Caco-2 (cell line): ENCODE measurements at regions not wholly inside any gene's neighbourhood (a gene's known extent, or its start where the extent isn't known, plus 50 kb on each side); places are given as distances from the start of the nearest gene placed in this dataset.
"Not testable (repeated sequence)": the region's sequence is repeated elsewhere in the genome, so short reads cannot be mapped to it uniquely, and the experiment has no call there.

Source experiments
- BruUV-seq: library from RNA; stranded (reverse); fragments of 400-500 nt; replicated peaks from 2 replicates; lab custom pipeline; 2021; lab: Mats Ljungman, UMichigan
- CTCF ChIA-PET: fragments of 300-600 bp; sonication (Branson Sonifier 250); formaldehyde crosslinking; loops from one replicate; lab custom pipeline; 2022; ENCODE audit warnings: antibody characterized with exemption; lab: Charles Lee
- POLR2A ChIA-PET: fragments of 300-600 bp; sonication (Branson Sonifier 250); formaldehyde crosslinking; loops from one replicate; lab custom pipeline; 2022; ENCODE audit warnings: antibody characterized with exemption; lab: Charles Lee
- DNase-seq, 2 experiments: peaks; one replicate each; pipeline versions ENCODE4 v3.0.0 to v3.0.0-alpha.2; 2020 to 2022
- H3K27me3 ChIP-seq: replicated peaks from 2 replicates; pipeline ENCODE4 v1.6.0; 2011; ENCODE audit warnings: low read length; ENCODE audit not compliant: control insufficient read depth, insufficient read depth
- H3K36me3 ChIP-seq: 2 replicates; pipeline ENCODE4 v1.5.1; 2011; ENCODE audit warnings: low read length; ENCODE audit not compliant: control insufficient read depth, insufficient read depth
- H3K4me1 ChIP-seq: fragments of 250-450 bp; sonication (Bioruptor Pico); 2 replicates; pipeline ENCODE4 v1.5.1; 2020; ENCODE audit warnings: mild to moderate bottlenecking
- H3K4me3 ChIP-seq: 2 replicates; pipeline ENCODE4 v1.5.1; 2011; ENCODE audit warnings: low read depth, mild to moderate bottlenecking, control low read depth, low read length
- H3K9me3 ChIP-seq: fragments of 250-450 bp; sonication (Bioruptor Pico); 2 replicates; pipeline ENCODE4 v1.5.1; 2020; ENCODE audit warnings: mild to moderate bottlenecking, moderate library complexity
- H3K27ac Mint-ChIP-seq: one replicate; pipeline ENCODE4 v1.8.0; 2022; ENCODE audit warnings: mixed read lengths; ENCODE audit not compliant: unreplicated experiment
- H3K27me3 Mint-ChIP-seq: one replicate; pipeline ENCODE4 v1.8.0; 2022; ENCODE audit warnings: mixed read lengths; ENCODE audit not compliant: insufficient read depth, unreplicated experiment
- H3K36me3 Mint-ChIP-seq: one replicate; pipeline ENCODE4 v1.8.0; 2022; ENCODE audit warnings: mild to moderate bottlenecking, mixed read lengths; ENCODE audit not compliant: insufficient read depth, unreplicated experiment
- H3K4me1 Mint-ChIP-seq: one replicate; pipeline ENCODE4 v1.8.0; 2022; ENCODE audit warnings: low read depth, mixed read lengths; ENCODE audit not compliant: unreplicated experiment
- H3K4me3 Mint-ChIP-seq: one replicate; pipeline ENCODE4 v1.8.0; 2022; ENCODE audit warnings: mild to moderate bottlenecking, moderate library complexity, mixed read lengths; ENCODE audit not compliant: unreplicated experiment
- H3K9me3 Mint-ChIP-seq: one replicate; pipeline ENCODE4 v1.8.0; 2022; ENCODE audit warnings: mixed read lengths; ENCODE audit not compliant: unreplicated experiment
- intact Hi-C: fragments of 100-400 bp; cut with micrococcal nuclease; formaldehyde crosslinking; loops from one replicate; pipeline ENCODE4 v1.10.0; 2022; ENCODE audit not compliant: unreplicated experiment
- TF ChIP-seq, protein P1 (sequence below), 2 experiments: fragments of 200-600 bp in 1 of 2; IDR thresholded peaks; 1 replicate in 1 of 2; 2 replicates in 1 of 2; pipeline versions ENCODE4 v1.5.1 to v1.8.0; 2011 to 2022; ENCODE audit warnings: antibody characterized with exemption in 1 of 2, control low read depth in 1 of 2, inconsistent platforms in 1 of 2, low read depth in 1 of 2, low read length in 1 of 2, mild to moderate bottlenecking in 1 of 2, moderate library complexity in 1 of 2; ENCODE audit not compliant: insufficient read depth in 1 of 2, severe bottlenecking in 1 of 2, unreplicated experiment in 1 of 2

DNA sequence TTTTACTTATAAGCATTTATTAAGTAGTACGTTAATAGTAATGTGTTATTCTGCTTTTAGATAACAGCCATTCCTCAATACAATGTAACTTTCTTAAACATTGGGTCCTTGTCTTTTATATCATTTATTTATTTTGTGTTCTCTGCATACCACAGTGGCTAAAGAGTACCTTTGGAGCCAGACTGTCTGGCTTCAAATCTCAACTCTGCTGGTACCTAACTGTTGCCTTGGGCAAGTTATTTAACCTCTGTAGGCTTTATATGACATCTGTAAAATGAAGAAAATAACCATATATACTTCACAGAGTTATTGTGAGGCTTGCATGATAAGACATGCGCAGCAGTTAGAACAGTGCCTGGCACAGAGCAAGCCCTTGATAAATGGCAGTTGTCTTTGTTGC lies 397.6 kb downstream of the MDFIC start:
- Histone ChIP-seq H3K9me3 (no peaks in the 10 kb centered on the region), H3K36me3 (no peaks in the 10 kb centered on the region), H3K4me1 (no peaks in the 10 kb centered on the region), H3K27me3 (no peaks in the 10 kb centered on the region), H3K4me3 (no peak overlapping the region)
- ChIA-PET CTCF (no interaction called here), POLR2A (no interaction called here)
- no peak overlapping the region for H3K4me3 Mint-ChIP-seq
- no peak overlapping the region for H3K27ac Mint-ChIP-seq
- no TSS peak for BruUV-seq
- intact Hi-C loops: no loop called here
- no peak for DNase-seq
- no peaks in the 10 kb centered on the region for H3K36me3 Mint-ChIP-seq
- no peaks in the 10 kb centered on the region for H3K9me3 Mint-ChIP-seq
- peaks cover 10% of the 10 kb centered on the region for H3K27me3 Mint-ChIP-seq
- H3K4me1 Mint-ChIP-seq: no peaks in the 10 kb centered on the region
- TF ChIP-seq, protein P1, sequence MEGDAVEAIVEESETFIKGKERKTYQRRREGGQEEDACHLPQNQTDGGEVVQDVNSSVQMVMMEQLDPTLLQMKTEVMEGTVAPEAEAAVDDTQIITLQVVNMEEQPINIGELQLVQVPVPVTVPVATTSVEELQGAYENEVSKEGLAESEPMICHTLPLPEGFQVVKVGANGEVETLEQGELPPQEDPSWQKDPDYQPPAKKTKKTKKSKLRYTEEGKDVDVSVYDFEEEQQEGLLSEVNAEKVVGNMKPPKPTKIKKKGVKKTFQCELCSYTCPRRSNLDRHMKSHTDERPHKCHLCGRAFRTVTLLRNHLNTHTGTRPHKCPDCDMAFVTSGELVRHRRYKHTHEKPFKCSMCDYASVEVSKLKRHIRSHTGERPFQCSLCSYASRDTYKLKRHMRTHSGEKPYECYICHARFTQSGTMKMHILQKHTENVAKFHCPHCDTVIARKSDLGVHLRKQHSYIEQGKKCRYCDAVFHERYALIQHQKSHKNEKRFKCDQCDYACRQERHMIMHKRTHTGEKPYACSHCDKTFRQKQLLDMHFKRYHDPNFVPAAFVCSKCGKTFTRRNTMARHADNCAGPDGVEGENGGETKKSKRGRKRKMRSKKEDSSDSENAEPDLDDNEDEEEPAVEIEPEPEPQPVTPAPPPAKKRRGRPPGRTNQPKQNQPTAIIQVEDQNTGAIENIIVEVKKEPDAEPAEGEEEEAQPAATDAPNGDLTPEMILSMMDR (IDR thresholded peaks at IDR 0.05; ENCODE audit: insufficient read depth in 1 of 2, low read depth in 1 of 2, low read length in 1 of 2, severe bottlenecking in 1 of 2, unreplicated experiment in 1 of 2): no peak

DNA sequence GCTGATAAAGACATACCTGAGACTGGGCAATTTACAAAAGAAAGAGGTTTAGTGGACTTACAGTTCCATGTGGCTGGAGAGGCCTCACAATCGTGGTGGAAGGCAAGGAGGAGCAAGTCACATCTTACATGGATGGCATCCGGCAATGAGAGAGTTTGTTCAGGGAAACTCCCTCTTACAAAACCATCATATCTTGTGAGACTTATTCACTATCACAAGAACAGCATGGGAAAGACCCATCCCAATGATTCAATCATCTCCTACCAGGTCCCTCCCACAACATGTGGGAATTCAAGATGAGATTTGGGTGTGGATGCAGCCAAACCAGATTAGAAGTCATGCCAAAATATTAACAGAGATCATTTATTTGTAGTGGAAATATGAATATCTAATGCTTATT lies 388.4 kb downstream of the MDFIC start:
- H3K27me3 ChIP-seq, H3K36me3 ChIP-seq, H3K9me3 ChIP-seq, POLR2A ChIA-PET, H3K4me1 ChIP-seq, H3K27me3 Mint-ChIP-seq, H3K9me3 Mint-ChIP-seq, H3K27ac Mint-ChIP-seq, H3K4me1 Mint-ChIP-seq, DNase-seq, H3K4me3 ChIP-seq, BruUV-seq, CTCF ChIA-PET, H3K36me3 Mint-ChIP-seq, intact Hi-C loops, H3K4me3 Mint-ChIP-seq: not testable (repeated sequence)

DNA sequence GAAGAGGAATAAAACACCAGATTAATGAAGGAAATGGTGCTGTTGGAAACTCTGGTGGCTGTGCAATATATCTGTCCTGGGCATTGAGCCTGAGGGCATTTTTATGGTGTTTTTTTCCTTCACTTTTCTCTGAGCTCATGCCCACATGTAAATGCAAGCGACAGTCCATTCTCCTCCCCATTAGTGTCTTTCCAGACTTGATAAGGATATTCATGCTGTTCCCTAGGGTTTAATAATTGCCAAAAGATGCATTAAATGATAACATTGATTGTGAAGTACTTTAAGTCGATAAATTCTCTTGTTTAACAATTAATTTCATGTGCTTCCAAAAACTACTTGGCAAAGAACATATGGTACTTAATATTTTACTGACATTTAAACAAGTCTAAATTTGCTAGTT lies 384.7 kb downstream of the MDFIC start:
- H3K4me3 ChIP-seq: no peak overlapping the region
- no peaks in the 10 kb centered on the region for H3K4me1 Mint-ChIP-seq
- no peaks in the 10 kb centered on the region for H3K4me1 ChIP-seq
- TF ChIP-seq, protein P1 (IDR thresholded peaks at IDR 0.05; ENCODE audit: insufficient read depth in 1 of 2, low read depth in 1 of 2, low read length in 1 of 2, severe bottlenecking in 1 of 2, unreplicated experiment in 1 of 2): no peak
- H3K36me3 ChIP-seq: no peaks in the 10 kb centered on the region
- H3K4me3 Mint-ChIP-seq: no peak overlapping the region
- H3K9me3 ChIP-seq: no peaks in the 10 kb centered on the region
- no peaks in the 10 kb centered on the region for H3K36me3 Mint-ChIP-seq
- ChIA-PET POLR2A (no interaction called here), CTCF (no interaction called here)
- BruUV-seq: no TSS peak
- H3K9me3 Mint-ChIP-seq: no peaks in the 10 kb centered on the region
- H3K27me3 ChIP-seq: no peaks in the 10 kb centered on the region
- H3K27me3 Mint-ChIP-seq: peaks cover 3% of the 10 kb centered on the region
- DNase-seq: no peak
- no peak overlapping the region for H3K27ac Mint-ChIP-seq
- intact Hi-C loops: no loop called here
